Parathyroid adenoma (tissue), 2 donors: ENCODE measurements at regions not wholly inside any gene's neighbourhood (a gene's known extent, or its start where the extent isn't known, plus 50 kb on each side); places are given as distances from the start of the nearest gene placed in this dataset.

Experiments
- H2AFZ ChIP-seq: fragments of 300-600 bp; sonication (generic); one replicate; pipeline ENCODE4 v1.7.0; 2017; ENCODE audit warnings: antibody characterized with exemption, mild to moderate bottlenecking
- H3K27ac ChIP-seq: fragments of 300-600 bp; sonication (generic); one replicate; pipeline ENCODE4 v1.7.0; 2017
- H3K27me3 ChIP-seq: fragments of 300-600 bp; sonication (generic); one replicate; pipeline ENCODE4 v1.7.0; 2017; ENCODE audit warnings: low read length; ENCODE audit not compliant: control insufficient read depth, insufficient read depth
- H3K36me3 ChIP-seq: fragments of 300-600 bp; sonication (generic); one replicate; pipeline ENCODE4 v1.7.0; 2017; ENCODE audit warnings: low read length; ENCODE audit not compliant: control insufficient read depth, insufficient read depth
- H3K4me1 ChIP-seq: fragments of 300-600 bp; sonication (generic); one replicate; pipeline ENCODE4 v1.7.0; 2017; ENCODE audit warnings: control low read depth
- H3K4me2 ChIP-seq: fragments of 300-600 bp; sonication (generic); one replicate; pipeline ENCODE4 v1.7.0; 2017; ENCODE audit warnings: low read length
- H3K4me3 ChIP-seq: fragments of 300-600 bp; sonication (generic); one replicate; pipeline ENCODE4 v1.7.0; 2017; ENCODE audit warnings: low read depth, low read length
- H3K79me2 ChIP-seq: fragments of 300-600 bp; sonication (generic); one replicate; pipeline ENCODE4 v1.7.0; 2017; ENCODE audit warnings: control low read depth
- H3K9ac ChIP-seq: fragments of 300-600 bp; sonication (generic); one replicate; pipeline ENCODE4 v1.7.0; 2017; ENCODE audit warnings: mild to moderate bottlenecking
- H3K9me3 ChIP-seq: fragments of 300-600 bp; sonication (generic); one replicate; pipeline ENCODE4 v1.7.0; 2017; ENCODE audit warnings: low read length; ENCODE audit not compliant: control insufficient read depth
- TF ChIP-seq, protein P1 (sequence below): fragments of 300-600 bp; sonication (generic); IDR thresholded peaks from one replicate; pipeline ENCODE4 v1.7.0; 2017; ENCODE audit warnings: antibody characterized with exemption, mild to moderate bottlenecking
- donor health status: primary hyperparathyroidism.

DNA sequence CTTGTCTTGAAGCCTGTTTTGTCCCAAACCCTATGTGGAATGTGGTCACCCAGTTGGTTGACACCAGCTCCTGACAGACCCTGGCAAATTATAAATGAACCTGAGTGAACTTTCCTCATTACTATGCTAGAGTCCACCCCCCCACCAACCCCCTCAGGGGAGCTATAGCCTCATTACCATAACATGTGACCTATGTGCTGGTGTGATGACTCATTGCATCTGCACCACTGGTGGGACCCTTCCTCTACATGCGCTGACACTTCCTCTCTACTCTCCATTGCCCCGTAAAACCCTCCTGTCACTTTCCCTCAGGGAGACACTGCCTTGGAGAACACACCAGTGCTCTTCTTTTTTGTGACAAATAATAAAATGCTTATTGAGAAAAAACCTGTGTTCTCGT, 105.0 kb upstream of the SESN3 start:
- H3K4me2 ChIP-seq, result no peak overlapping the region
- H2AFZ ChIP-seq, result no peak overlapping the region
- TF ChIP-seq, protein P1, sequence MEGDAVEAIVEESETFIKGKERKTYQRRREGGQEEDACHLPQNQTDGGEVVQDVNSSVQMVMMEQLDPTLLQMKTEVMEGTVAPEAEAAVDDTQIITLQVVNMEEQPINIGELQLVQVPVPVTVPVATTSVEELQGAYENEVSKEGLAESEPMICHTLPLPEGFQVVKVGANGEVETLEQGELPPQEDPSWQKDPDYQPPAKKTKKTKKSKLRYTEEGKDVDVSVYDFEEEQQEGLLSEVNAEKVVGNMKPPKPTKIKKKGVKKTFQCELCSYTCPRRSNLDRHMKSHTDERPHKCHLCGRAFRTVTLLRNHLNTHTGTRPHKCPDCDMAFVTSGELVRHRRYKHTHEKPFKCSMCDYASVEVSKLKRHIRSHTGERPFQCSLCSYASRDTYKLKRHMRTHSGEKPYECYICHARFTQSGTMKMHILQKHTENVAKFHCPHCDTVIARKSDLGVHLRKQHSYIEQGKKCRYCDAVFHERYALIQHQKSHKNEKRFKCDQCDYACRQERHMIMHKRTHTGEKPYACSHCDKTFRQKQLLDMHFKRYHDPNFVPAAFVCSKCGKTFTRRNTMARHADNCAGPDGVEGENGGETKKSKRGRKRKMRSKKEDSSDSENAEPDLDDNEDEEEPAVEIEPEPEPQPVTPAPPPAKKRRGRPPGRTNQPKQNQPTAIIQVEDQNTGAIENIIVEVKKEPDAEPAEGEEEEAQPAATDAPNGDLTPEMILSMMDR, result no peak
- H3K9ac ChIP-seq, result no peak overlapping the region
- no peaks in the 10 kb centered on the region for H3K79me2 ChIP-seq
- no peak overlapping the region for H3K4me3 ChIP-seq
- peak overlapping the region; percentile 98 for H3K27ac ChIP-seq
- H3K27me3 ChIP-seq, result no peaks in the 10 kb centered on the region
- peaks cover 47% of the 10 kb centered on the region for H3K4me1 ChIP-seq
- H3K9me3 ChIP-seq, result no peaks in the 10 kb centered on the region
- H3K36me3 ChIP-seq, result no peaks in the 10 kb centered on the region

DNA sequence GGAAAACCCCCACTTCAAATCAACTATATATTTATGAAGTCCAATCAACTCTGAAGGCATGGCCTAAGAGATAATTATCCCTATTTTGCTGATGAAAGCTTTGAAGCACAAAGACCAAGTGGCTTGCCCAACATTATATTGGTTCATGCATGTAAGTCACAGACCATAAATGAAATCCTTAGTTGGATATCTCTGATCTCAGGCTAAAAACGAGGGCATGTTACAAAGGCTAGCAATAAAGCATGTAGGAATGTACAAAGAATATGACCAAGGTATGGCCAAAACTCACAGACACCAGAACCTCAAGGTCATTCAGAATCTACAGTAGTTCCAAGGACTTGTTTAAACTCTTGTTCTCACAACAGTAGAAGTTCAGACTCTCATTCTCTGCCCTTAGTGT, 100.2 kb upstream of the SESN3 start:
- Histone ChIP-seq H3K36me3 (no peaks in the 10 kb centered on the region), H3K4me2 (no peak overlapping the region), H3K79me2 (no peaks in the 10 kb centered on the region), H3K4me3 (no peak overlapping the region), H3K27me3 (no peaks in the 10 kb centered on the region), H3K27ac (peak overlapping the region; percentile 90), H2AFZ (no peak overlapping the region), H3K4me1 (peaks cover 33% of the 10 kb centered on the region), H3K9me3 (no peaks in the 10 kb centered on the region), H3K9ac (no peak overlapping the region)
- TF ChIP-seq, protein P1, result no peak

- Histone ChIP-seq H3K27ac (peak overlapping the region; percentile 90), H3K4me1 (peaks cover 32% of the 10 kb centered on the region), H3K4me3 (no peak overlapping the region), H3K9me3 (no peaks in the 10 kb centered on the region), H2AFZ (peak overlapping the region; percentile 58), H3K4me2 (peak overlapping the region; percentile 35), H3K79me2 (no peaks in the 10 kb centered on the region), H3K9ac (no peak overlapping the region), H3K36me3 (no peaks in the 10 kb centered on the region), H3K27me3 (no peaks in the 10 kb centered on the region)
- TF ChIP-seq, protein P1, result no peak
Measured at GRCh38 chr11:95330302-95330701, 99.3 kb upstream of the SESN3 start.

DNA sequence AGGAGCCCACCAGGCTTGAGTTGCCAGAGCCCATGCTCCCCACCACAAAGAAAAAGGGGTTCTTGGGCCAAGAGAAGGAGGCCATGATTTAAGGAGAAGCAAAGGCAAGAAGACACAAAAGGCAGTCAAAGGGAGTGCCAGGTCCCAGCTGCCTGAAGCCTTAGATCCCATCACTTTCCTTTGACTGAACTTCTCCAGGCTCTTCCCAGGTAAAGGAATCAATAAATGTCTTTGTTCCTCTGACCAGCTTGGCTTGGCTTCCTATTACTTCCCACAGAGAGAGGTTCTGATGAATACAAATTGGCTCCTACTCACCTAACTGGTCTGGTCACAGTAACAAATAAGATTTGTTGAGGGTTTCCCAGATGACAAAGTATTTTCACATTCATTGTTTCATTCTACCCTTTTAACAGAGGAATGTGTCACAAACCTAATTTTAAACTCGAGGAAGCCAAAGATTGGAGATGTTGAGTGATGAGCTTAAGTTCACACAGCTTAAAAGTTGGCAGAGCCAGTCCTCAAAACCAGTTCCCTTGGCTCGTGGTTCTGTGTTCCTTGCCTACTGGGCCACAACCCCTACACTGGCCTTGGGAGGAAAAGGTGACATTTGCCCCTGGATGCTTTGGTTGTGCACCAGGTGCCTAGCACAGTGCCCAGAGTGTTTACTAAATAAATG, 96.4 kb upstream of the SESN3 start:
- Histone ChIP-seq H3K4me1 (peaks cover 29% of the 10 kb centered on the region), H3K9ac (no peak overlapping the region), H3K4me2 (no peak overlapping the region), H3K9me3 (no peaks in the 10 kb centered on the region), H3K36me3 (no peaks in the 10 kb centered on the region), H3K27ac (peak overlapping the region; percentile 90), H2AFZ (peak overlapping the region; percentile 38), H3K27me3 (no peaks in the 10 kb centered on the region), H3K4me3 (no peak overlapping the region), H3K79me2 (no peaks in the 10 kb centered on the region)
- TF ChIP-seq, protein P1, result no peak

- H2AFZ ChIP-seq, result no peak overlapping the region
- no peaks in the 10 kb centered on the region for H3K36me3 ChIP-seq
- no peaks in the 10 kb centered on the region for H3K9me3 ChIP-seq
- no peak overlapping the region for H3K27ac ChIP-seq
- TF ChIP-seq, protein P1, result no peak
- no peaks in the 10 kb centered on the region for H3K79me2 ChIP-seq
- no peak overlapping the region for H3K4me3 ChIP-seq
- H3K27me3 ChIP-seq, result no peaks in the 10 kb centered on the region
- H3K9ac ChIP-seq, result no peak overlapping the region
- H3K4me2 ChIP-seq, result no peak overlapping the region
- peaks cover 25% of the 10 kb centered on the region for H3K4me1 ChIP-seq
Measured at GRCh38 chr11:95325777-95326258, 94.8 kb upstream of the SESN3 start.
